ENCODE measurements at regions not wholly inside any gene's neighbourhood (a gene's known extent, or its start where the extent isn't known, plus 50 kb on each side); places are given as distances from the start of the nearest gene placed in this dataset.
"Not testable (repeated sequence)": the region's sequence is repeated elsewhere in the genome, so short reads cannot be mapped to it uniquely, and the experiment has no call there.

GRCh38 chr12:27861428-27862167, 81.6 kb upstream of the MANSC4 start:
- DNase-seq: peak; percentile 5 to 8

- DNase-seq: no peak
These were observed 79.6 kb upstream of the MANSC4 start for GRCh38 chr12:27859648-27860047.

- not testable (repeated sequence) for DNase-seq
These were observed 77.0 kb upstream of the MANSC4 start for GRCh38 chr12:27857006-27857405.

GRCh38 chr12:27852742-27853141, 72.7 kb upstream of the MANSC4 start:
- no peak for DNase-seq

Data from activated CD4-positive, alpha-beta T cell treated with anti-CD3 and anti-CD28 coated beads, Interleukin-2, amount 50 U/mL, for 48 hours (primary cell).